Keratinocyte (primary cell): ENCODE measurements at regions not wholly inside any gene's neighbourhood (a gene's known extent, or its start where the extent isn't known, plus 50 kb on each side); places are given as distances from the start of the nearest gene placed in this dataset.

Experiments
- DNase-seq: peaks from one replicate; pipeline ENCODE4 v3.0.0-alpha.2; 2011; ENCODE audit warnings: low read depth, missing footprints, low spot score
- FAIRE-seq: peaks from 2 replicates; lab custom pipeline; 2011; peaks lifted over from hg19 to GRCh38; lab: Jason Lieb, UNC
- H2AFZ ChIP-seq: 2 replicates; pipeline ENCODE4 v1.6.0; 2012; ENCODE audit warnings: low read length, control low read depth, inconsistent platforms; ENCODE audit not compliant: control insufficient read depth
- H3K27ac ChIP-seq: 2 replicates; pipeline ENCODE4 v1.5.1; 2011; ENCODE audit warnings: low read length; ENCODE audit not compliant: control insufficient read depth, insufficient read depth
- H3K27me3 ChIP-seq: 3 replicates; pipeline ENCODE4 v1.6.0; 2011; ENCODE audit warnings: low read length; ENCODE audit not compliant: control insufficient read depth, insufficient read depth; ENCODE audit errors: extremely low read depth
- H3K36me3 ChIP-seq, 2 experiments: 2 replicates in 1 of 2; 3 replicates in 1 of 2; pipeline ENCODE4 v1.5.1; 2011; ENCODE audit warnings: low read length in 2 of 2, mild to moderate bottlenecking in 1 of 2; ENCODE audit not compliant: control insufficient read depth in 2 of 2, insufficient read depth in 2 of 2; ENCODE audit errors: extremely low read depth in 1 of 2
- H3K4me1 ChIP-seq: 3 replicates; pipeline ENCODE4 v1.5.1; 2011; ENCODE audit warnings: low read length; ENCODE audit not compliant: control insufficient read depth, insufficient read depth; ENCODE audit errors: extremely low read depth
- H3K4me2 ChIP-seq: 3 replicates; pipeline ENCODE4 v1.6.0; 2011; ENCODE audit warnings: low read depth, low read length; ENCODE audit not compliant: control insufficient read depth, insufficient read depth; ENCODE audit errors: extremely low read depth
- H3K4me3 ChIP-seq, 3 experiments: fragments of 200-600 bp in 1 of 3; sonication (generic) in 1 of 3; 2 replicates in 2 of 3; 3 replicates in 1 of 3; pipeline ENCODE4 v1.5.1; 2011 to 2016; ENCODE audit warnings: low read length in 3 of 3, mild to moderate bottlenecking in 3 of 3, control low read depth in 2 of 3, inconsistent platforms in 1 of 3, low read depth in 1 of 3, mixed read lengths in 1 of 3, mixed run types in 1 of 3, moderate library complexity in 1 of 3; ENCODE audit not compliant: control insufficient read depth in 2 of 3, insufficient read depth in 2 of 3; ENCODE audit errors: extremely low read depth in 1 of 3
- H3K79me2 ChIP-seq: 2 replicates; pipeline ENCODE4 v1.6.0; 2012; ENCODE audit warnings: low read length; ENCODE audit not compliant: control insufficient read depth, insufficient read depth
- H3K9ac ChIP-seq: 3 replicates; pipeline ENCODE4 v1.6.0; 2011; ENCODE audit warnings: low read length; ENCODE audit not compliant: control insufficient read depth, insufficient read depth; ENCODE audit errors: extremely low read depth
- H3K9me1 ChIP-seq: 3 replicates; pipeline ENCODE4 v1.6.0; 2011; ENCODE audit warnings: low read length; ENCODE audit not compliant: control insufficient read depth, insufficient read depth; ENCODE audit errors: extremely low read depth
- H3K9me3 ChIP-seq: 2 replicates; pipeline ENCODE4 v1.5.1; 2012; ENCODE audit warnings: low read depth, low read length; ENCODE audit not compliant: control insufficient read depth
- H4K20me1 ChIP-seq: 3 replicates; pipeline ENCODE4 v1.6.0; 2011; ENCODE audit warnings: low read length; ENCODE audit not compliant: control insufficient read depth, insufficient read depth; ENCODE audit errors: extremely low read depth
- CTCF ChIP-seq, 3 experiments: IDR thresholded peaks in 1 of 3; conservative IDR thresholded peaks in 1 of 3; optimal IDR thresholded peaks in 1 of 3; 2 replicates in 2 of 3; 3 replicates in 1 of 3; pipeline versions ENCODE3 to v1.5.1; 2011; ENCODE audit warnings: low read length in 3 of 3, mild to moderate bottlenecking in 3 of 3, moderate library complexity in 2 of 3, control low read depth in 1 of 3, inconsistent platforms in 1 of 3; ENCODE audit not compliant: insufficient read depth in 2 of 3; ENCODE audit errors: extremely low read depth in 1 of 3
- EZH2 ChIP-seq: IDR thresholded peaks from one replicate; pipeline ENCODE4 v1.6.1; 2012; ENCODE audit warnings: inconsistent platforms, mild to moderate bottlenecking, low read length, moderate library complexity
- dilution Hi-C: fragments of 300-500 bp; cut with MboI; formaldehyde crosslinking; loops from one replicate; pipeline ENCODE4 v1.7.0; 2020; ENCODE audit warnings: low sequenced_read_pairs; ENCODE audit not compliant: extremely low pct_ligation_motif_present

GRCh38 chr7:49346195-49346899 is 422.0 kb downstream of the CDC14C start:
- Histone ChIP-seq H3K79me2 (no peaks in the 10 kb centered on the region), H3K9me3 (no peaks in the 10 kb centered on the region), H3K4me1 (no peaks in the 10 kb centered on the region), H3K27me3 (no peaks in the 10 kb centered on the region), H3K4me2 (no peak overlapping the region), H3K4me3 (no peak overlapping the region), H3K36me3 (no peaks in the 10 kb centered on the region), H3K27ac (no peak overlapping the region), H4K20me1 (no peaks in the 10 kb centered on the region), H2AFZ (no peak overlapping the region), H3K9ac (no peak overlapping the region), H3K9me1 (no peaks in the 10 kb centered on the region)
- TF ChIP-seq EZH2: no peak
- no peak for TF ChIP-seq CTCF (optimal IDR thresholded peaks at IDR 0.05 in 1 of 3, IDR thresholded peaks at IDR 0.05 in 1 of 3, conservative IDR thresholded peaks at IDR 0.05 in 1 of 3; ENCODE audit: extremely low read depth in 1 of 3, insufficient read depth in 2 of 3, low read length in 3 of 3)
- dilution Hi-C loops: no loop called here
- DNase-seq: no peak
- FAIRE-seq: no peak

GRCh38 chr7:49367072-49367471 is 406.4 kb upstream of the VWC2 start:
- no peaks in the 10 kb centered on the region for H3K9me1 ChIP-seq
- no peak overlapping the region for H3K4me3 ChIP-seq
- H3K4me2 ChIP-seq: no peak overlapping the region
- no peaks in the 10 kb centered on the region for H3K36me3 ChIP-seq
- H3K27me3 ChIP-seq: no peaks in the 10 kb centered on the region
- no peaks in the 10 kb centered on the region for H4K20me1 ChIP-seq
- DNase-seq: no peak
- H3K9me3 ChIP-seq: no peaks in the 10 kb centered on the region
- H3K27ac ChIP-seq: no peak overlapping the region
- H3K9ac ChIP-seq: no peak overlapping the region
- H3K4me1 ChIP-seq: no peaks in the 10 kb centered on the region
- no peak for FAIRE-seq
- H2AFZ ChIP-seq: no peak overlapping the region
- no peaks in the 10 kb centered on the region for H3K79me2 ChIP-seq
- TF ChIP-seq CTCF (optimal IDR thresholded peaks at IDR 0.05 in 1 of 3, IDR thresholded peaks at IDR 0.05 in 1 of 3, conservative IDR thresholded peaks at IDR 0.05 in 1 of 3; ENCODE audit: extremely low read depth in 1 of 3, insufficient read depth in 2 of 3, low read length in 3 of 3) (no peak), EZH2 (no peak)
- dilution Hi-C loops: no loop called here
